ENCODE measurements at regions not wholly inside any gene's neighbourhood (a gene's known extent, or its start where the extent isn't known, plus 50 kb on each side); places are given as distances from the start of the nearest gene placed in this dataset.

GRCh38 chr12:33794954-33795353 is 227.3 kb upstream of the ALG10 start:
- TF ChIP-seq CTCF (IDR thresholded peaks at IDR 0.05; ENCODE audit: low read depth, low read length), result no peak
- Histone ChIP-seq H3K4me3 (ENCODE audit: low read depth, low read length) (no peak overlapping the region), H3K27ac (ENCODE audit: low read depth, low read length) (no peak overlapping the region), H3K9me3 (ENCODE audit: control insufficient read depth, insufficient read depth, low read length) (peaks cover 9% of the 10 kb centered on the region), H3K27me3 (ENCODE audit: control insufficient read depth, insufficient read depth, low read length) (no peaks in the 10 kb centered on the region)
- ChIA-PET POLR2A (no interaction called here), CTCF (no interaction called here)
- no peak for DNase-seq (ENCODE audit: low read depth, low spot score)

- DNase-seq (ENCODE audit: low read depth, low spot score), result no peak
- no peak for TF ChIP-seq CTCF (IDR thresholded peaks at IDR 0.05; ENCODE audit: low read depth, low read length)
- ChIA-PET POLR2A (no interaction called here), CTCF (no interaction called here)
- Histone ChIP-seq H3K4me3 (ENCODE audit: low read depth, low read length) (no peak overlapping the region), H3K9me3 (ENCODE audit: control insufficient read depth, insufficient read depth, low read length) (peaks cover 8% of the 10 kb centered on the region; the same call in 1 of the 2 replicates), H3K27ac (ENCODE audit: low read depth, low read length) (no peak overlapping the region), H3K27me3 (ENCODE audit: control insufficient read depth, insufficient read depth, low read length) (no peaks in the 10 kb centered on the region)
These were observed 226.8 kb upstream of the ALG10 start for GRCh38 chr12:33795536-33795935.

- no peak for DNase-seq (ENCODE audit: low read depth, low spot score)
- H3K4me3 ChIP-seq (ENCODE audit: low read depth, low read length), result no peak overlapping the region
- POLR2A ChIA-PET, result no interaction called here
- no peak overlapping the region for H3K27ac ChIP-seq (ENCODE audit: low read depth, low read length)
- CTCF ChIA-PET, result no interaction called here
- TF ChIP-seq CTCF (IDR thresholded peaks at IDR 0.05; ENCODE audit: low read depth, low read length), result no peak
- no peaks in the 10 kb centered on the region for H3K27me3 ChIP-seq (ENCODE audit: control insufficient read depth, insufficient read depth, low read length)
- peaks cover 16% of the 10 kb centered on the region for H3K9me3 ChIP-seq (ENCODE audit: control insufficient read depth, insufficient read depth, low read length)
These were observed 208.8 kb upstream of the ALG10 start for GRCh38 chr12:33813536-33813935.

- no peaks in the 10 kb centered on the region for H3K27me3 ChIP-seq (ENCODE audit: control insufficient read depth, insufficient read depth, low read length)
- POLR2A ChIA-PET, result no interaction called here
These were observed 204.6 kb upstream of the ALG10 start for GRCh38 chr12:33817713-33818112.

GRCh38 chr12:33818313-33818712 is 204.0 kb upstream of the ALG10 start:
- no peak for TF ChIP-seq CTCF (IDR thresholded peaks at IDR 0.05; ENCODE audit: low read depth, low read length)
- Histone ChIP-seq H3K9me3 (ENCODE audit: control insufficient read depth, insufficient read depth, low read length) (peaks cover 19% of the 10 kb centered on the region), H3K4me3 (ENCODE audit: low read depth, low read length) (no peak overlapping the region), H3K27ac (ENCODE audit: low read depth, low read length) (no peak overlapping the region), H3K27me3 (ENCODE audit: control insufficient read depth, insufficient read depth, low read length) (no peaks in the 10 kb centered on the region)
- POLR2A ChIA-PET, result no interaction called here
- DNase-seq (ENCODE audit: low read depth, low spot score), result no peak
- CTCF ChIA-PET, result no interaction called here

More at GRCh38 chr12:33817713-33818112, 204.6 kb upstream of the ALG10 start:
- DNase-seq (ENCODE audit: low read depth, low spot score), result no peak
- no peak for TF ChIP-seq CTCF (IDR thresholded peaks at IDR 0.05; ENCODE audit: low read depth, low read length)
- Histone ChIP-seq H3K9me3 (ENCODE audit: control insufficient read depth, insufficient read depth, low read length) (peaks cover 19% of the 10 kb centered on the region), H3K4me3 (ENCODE audit: low read depth, low read length) (no peak overlapping the region), H3K27ac (ENCODE audit: low read depth, low read length) (no peak overlapping the region)
- CTCF ChIA-PET, result no interaction called here
